HepG2 (cell line): ENCODE measurements at regions not wholly inside any gene's neighbourhood (a gene's known extent, or its start where the extent isn't known, plus 50 kb on each side); places are given as distances from the start of the nearest gene placed in this dataset.

ENCODE experiments used
- ATAC-seq: fragments of 200-7000 bp; cut with Tn5 transposase; 3 replicates; pipeline ENCODE4 v1.9.1; 2020; ENCODE audit warnings: mild to moderate bottlenecking, moderate library complexity
- BruUV-seq: library from RNA; stranded (reverse); fragments of 400-500 nt; replicated peaks from 2 replicates; lab custom pipeline; 2021; lab: Mats Ljungman, UMichigan
- CTCF ChIA-PET: fragments of 300-600 bp; formaldehyde crosslinking; extraction: SDS; loops from one replicate; lab custom pipeline; 2021; ENCODE audit warnings: low total read pairs, inconsistent platforms, low intra/inter-chr PET ratio; lab: Yijun Ruan, JAX
- POLR2A ChIA-PET: fragments of 350-600 bp; sonication (Branson Sonifier 250); formaldehyde crosslinking; loops from one replicate; lab custom pipeline; 2020; ENCODE audit warnings: antibody characterized with exemption, inconsistent platforms; lab: Yijun Ruan, JAX
- DNase-seq: peaks from one replicate; pipeline ENCODE4 v3.0.0-alpha.2; 2015; ENCODE audit warnings: low spot score
- FAIRE-seq: peaks from 3 replicates; lab custom pipeline; 2011; peaks lifted over from hg19 to GRCh38; lab: Jason Lieb, UNC
- H2AFZ ChIP-seq: one replicate; pipeline ENCODE4 v1.6.1; 2011; ENCODE audit warnings: low read length, inconsistent platforms
- H3K27ac ChIP-seq: fragments of 300-600 bp; 3 replicates; pipeline ENCODE4 v1.8.0; 2011; ENCODE audit warnings: mixed run types, mild to moderate bottlenecking, mixed read lengths, low read length, inconsistent platforms; ENCODE audit not compliant: insufficient read depth; ENCODE audit errors: extremely low read length
- H3K27me3 ChIP-seq, 2 experiments: fragments of 200-600 bp in 1 of 2; 2 replicates in 1 of 2; 3 replicates in 1 of 2; pipeline versions ENCODE4 v1.6.0 to v1.8.0; 2011; ENCODE audit warnings: low read length in 2 of 2, mild to moderate bottlenecking in 2 of 2, moderate library complexity in 2 of 2, inconsistent platforms in 1 of 2; ENCODE audit not compliant: insufficient read depth in 2 of 2, control insufficient read depth in 1 of 2
- H3K36me3 ChIP-seq, 2 experiments: fragments of 200-600 bp in 1 of 2; replicated peaks in 1 of 2; 2 replicates in 1 of 2; 3 replicates in 1 of 2; pipeline versions ENCODE4 v1.5.1 to v1.8.0; 2011; ENCODE audit warnings: low read length in 2 of 2, inconsistent platforms in 1 of 2; ENCODE audit not compliant: insufficient read depth in 2 of 2, control insufficient read depth in 1 of 2
- H3K4me1 ChIP-seq: 2 replicates; pipeline ENCODE4 v1.5.1; 2012; ENCODE audit warnings: low read length, inconsistent platforms; ENCODE audit not compliant: insufficient read depth
- H3K4me2 ChIP-seq: 2 replicates; pipeline ENCODE4 v1.6.0; 2011; ENCODE audit warnings: low read depth, low read length, inconsistent platforms
- H3K4me3 ChIP-seq, 3 experiments: fragments of 200-600 bp in 1 of 3; sonication (generic), shearing (Covaris generic) in 1 of 3; replicated peaks in 1 of 3; 2 replicates each; pipeline ENCODE4 v1.5.1; 2011 to 2016; ENCODE audit warnings: low read length in 3 of 3, inconsistent platforms in 2 of 3, low read depth in 2 of 3, mild to moderate bottlenecking in 2 of 3, control low read depth in 1 of 3, mixed read lengths in 1 of 3; ENCODE audit not compliant: insufficient read depth in 1 of 3
- H3K79me2 ChIP-seq: one replicate; pipeline ENCODE4 v1.6.1; 2011; ENCODE audit warnings: low read length, inconsistent platforms; ENCODE audit not compliant: insufficient read depth
- H3K9ac ChIP-seq: 2 replicates; pipeline ENCODE4 v1.6.0; 2011; ENCODE audit warnings: mild to moderate bottlenecking, low read depth, low read length, inconsistent platforms; ENCODE audit not compliant: insufficient read depth
- H3K9me3 ChIP-seq: 2 replicates; pipeline ENCODE4 v1.5.1; 2012; ENCODE audit warnings: mild to moderate bottlenecking, low read length
- H4K20me1 ChIP-seq: 2 replicates; pipeline ENCODE4 v1.6.0; 2011; ENCODE audit warnings: inconsistent platforms, mild to moderate bottlenecking, low read length, moderate library complexity; ENCODE audit not compliant: insufficient read depth
- HOXD1 ChIP-seq: sonication (generic); formaldehyde crosslinking; IDR thresholded peaks from 2 replicates; pipeline ENCODE4 v1.5.0; 2020; ENCODE audit warnings: missing genetic modification reagents
- KAT8 ChIP-seq: IDR thresholded peaks from 2 replicates; pipeline ENCODE4 v1.6.1; 2016; ENCODE audit warnings: missing genetic modification reagents, missing compliant biosample characterization
- KDM2A ChIP-seq: sonication (generic); formaldehyde crosslinking; IDR thresholded peaks from 2 replicates; pipeline ENCODE4 v1.4.0; 2020; ENCODE audit warnings: low read depth, missing genetic modification reagents, borderline replicate concordance
- PLRG1 ChIP-seq: fragments of 450-650 bp; conservative IDR thresholded peaks from 2 replicates; pipeline ENCODE4 v1.6.1; 2016
- SAFB2 ChIP-seq: sonication (generic); formaldehyde crosslinking; IDR thresholded peaks from 2 replicates; pipeline ENCODE4 v1.5.1; 2020; ENCODE audit warnings: missing genetic modification reagents, low read depth, mild to moderate bottlenecking, borderline replicate concordance
- SMAD9 ChIP-seq: sonication (generic); formaldehyde crosslinking; IDR thresholded peaks from 2 replicates; pipeline ENCODE4 v1.5.1; 2020; ENCODE audit warnings: mild to moderate bottlenecking, missing genetic modification reagents
- WGBS: methylation state at CpG from one replicate; pipeline ENCODE4 v1.1.6; 2017; ENCODE audit warnings: low lambda C conversion rate; 5-methylcytosine and 5-hydroxymethylcytosine counted together
- in situ Hi-C: cut with HindIII; loops from 2 replicates; pipeline ENCODE4 v1.10.0; 2017; ENCODE audit warnings: low pct_unique_long_range_greater_than_20kb; ENCODE audit not compliant: extremely low pct_ligation_motif_present
- intact Hi-C: fragments of 100-400 bp; cut with micrococcal nuclease; formaldehyde crosslinking; loops from one replicate; pipeline ENCODE4 v1.10.0; 2022; ENCODE audit not compliant: unreplicated experiment
- TF ChIP-seq, protein P1 (sequence below): sonication (generic); formaldehyde crosslinking; IDR thresholded peaks from 2 replicates; pipeline ENCODE4 v1.9.0; 2022; ENCODE audit warnings: low read depth, missing genetic modification reagents
- TF ChIP-seq, protein P2 (sequence below): sonication (generic); formaldehyde crosslinking; IDR thresholded peaks from 2 replicates; pipeline ENCODE4 v1.4.0; 2020; ENCODE audit warnings: mild to moderate bottlenecking, missing genetic modification reagents

DNA sequence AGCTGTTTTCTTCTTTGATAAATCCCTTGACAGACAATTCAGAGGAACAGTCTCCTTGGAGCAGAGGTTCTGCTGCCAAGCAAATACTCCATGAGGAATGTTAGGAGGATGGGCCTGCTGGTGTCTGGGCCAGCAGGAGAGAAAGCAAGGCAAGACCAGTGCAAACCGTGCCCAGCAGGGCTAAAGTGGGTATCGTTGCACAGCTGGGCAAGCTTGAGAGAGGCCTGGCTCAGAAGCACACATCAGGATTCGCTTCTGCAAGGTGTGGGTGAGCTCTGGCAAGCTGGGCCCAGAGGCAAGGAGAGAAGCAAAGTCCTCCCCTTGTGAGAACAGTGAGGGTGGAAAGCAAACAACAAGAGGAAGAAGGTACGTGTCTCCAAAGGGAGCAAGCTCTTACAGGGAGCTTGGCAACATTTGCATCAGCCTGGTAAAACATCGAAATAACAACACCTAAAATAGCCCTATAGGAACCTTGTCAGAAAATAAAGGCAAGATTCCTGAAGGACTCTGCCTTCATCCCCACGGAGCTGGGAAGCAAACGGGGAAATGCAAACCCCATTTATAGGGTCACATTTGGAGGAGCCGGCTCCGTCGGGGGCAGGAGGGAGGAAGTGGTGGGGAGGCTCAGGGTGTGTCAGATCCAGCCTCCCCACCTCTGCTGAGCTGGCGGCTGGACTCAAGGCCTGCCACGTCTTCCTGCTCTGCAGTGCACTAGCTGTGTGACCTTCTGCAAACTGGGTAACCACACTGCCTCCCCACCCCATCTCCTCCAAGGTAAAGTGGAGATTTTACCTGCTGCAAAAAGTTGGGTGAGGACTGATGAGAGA lies 62.3 kb upstream of the HIVEP3 start (continued):
- TF ChIP-seq, protein P1, sequence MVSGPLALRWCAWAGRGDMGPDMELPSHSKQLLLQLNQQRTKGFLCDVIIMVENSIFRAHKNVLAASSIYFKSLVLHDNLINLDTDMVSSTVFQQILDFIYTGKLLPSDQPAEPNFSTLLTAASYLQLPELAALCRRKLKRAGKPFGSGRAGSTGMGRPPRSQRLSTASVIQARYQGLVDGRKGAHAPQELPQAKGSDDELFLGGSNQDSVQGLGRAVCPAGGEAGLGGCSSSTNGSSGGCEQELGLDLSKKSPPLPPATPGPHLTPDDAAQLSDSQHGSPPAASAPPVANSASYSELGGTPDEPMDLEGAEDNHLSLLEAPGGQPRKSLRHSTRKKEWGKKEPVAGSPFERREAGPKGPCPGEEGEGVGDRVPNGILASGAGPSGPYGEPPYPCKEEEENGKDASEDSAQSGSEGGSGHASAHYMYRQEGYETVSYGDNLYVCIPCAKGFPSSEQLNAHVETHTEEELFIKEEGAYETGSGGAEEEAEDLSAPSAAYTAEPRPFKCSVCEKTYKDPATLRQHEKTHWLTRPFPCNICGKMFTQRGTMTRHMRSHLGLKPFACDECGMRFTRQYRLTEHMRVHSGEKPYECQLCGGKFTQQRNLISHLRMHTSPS (CRISPR knock-in tag): no peak
- TF ChIP-seq PLRG1 (no peak), KAT8 (CRISPR knock-in tag) (no peak), SAFB2 (CRISPR knock-in tag) (no peak), HOXD1 (CRISPR knock-in tag) (no peak)
- TF ChIP-seq, all 625 proteins: peak for 0

DNA sequence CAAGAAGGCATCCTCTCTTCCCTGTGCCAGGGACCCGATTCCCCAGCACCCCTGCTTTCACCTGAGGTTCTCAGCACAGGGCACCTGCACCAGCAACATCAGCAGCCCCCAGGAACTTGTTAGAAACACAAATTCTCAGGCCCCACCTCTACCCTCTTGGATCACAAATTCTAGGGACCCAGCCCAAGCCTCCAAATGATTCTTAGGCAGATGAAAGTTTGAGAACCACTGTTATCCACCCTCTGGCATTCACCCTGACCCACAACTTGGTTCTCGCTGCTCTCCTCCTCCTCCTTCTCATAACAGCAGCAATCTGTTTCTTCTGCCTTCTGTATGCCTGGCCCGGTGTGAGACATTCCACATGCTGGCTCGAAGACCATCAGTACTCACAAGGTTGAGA lies 60.3 kb upstream of the HIVEP3 start:
- no peak overlapping the region for H3K4me2 ChIP-seq
- no peak overlapping the region for H3K27ac ChIP-seq
- FAIRE-seq: no peak
- intact Hi-C loops (no loop called here), in situ Hi-C loops (loop anchor here (10.0 kb wide), 1 partner anchor 64 kb away; the partner anchor contains the start of gene HIVEP3)
- no peaks in the 10 kb centered on the region for H3K36me3 ChIP-seq
- no peaks in the 10 kb centered on the region for H3K4me1 ChIP-seq
- H3K4me3 ChIP-seq: no peak overlapping the region
- no peak overlapping the region for H2AFZ ChIP-seq
- H3K9me3 ChIP-seq: no peaks in the 10 kb centered on the region
- H3K9ac ChIP-seq: no peak overlapping the region
- ChIA-PET CTCF (no interaction called here), POLR2A (no interaction called here)
- BruUV-seq: no TSS peak
- DNase-seq: no peak
- no peaks in the 10 kb centered on the region for H4K20me1 ChIP-seq
- no peak for ATAC-seq
- peaks cover 2 to 7% of the 10 kb centered on the region in 2 experiments; a peak in 3 of 5 replicates for H3K27me3 ChIP-seq
- 3% methylated on average over 3 of the region's 4 CpGs for WGBS
- H3K79me2 ChIP-seq: no peaks in the 10 kb centered on the region
- TF ChIP-seq KDM2A (CRISPR knock-in tag) (no peak), SMAD9 (no peak)
- TF ChIP-seq, protein P2, sequence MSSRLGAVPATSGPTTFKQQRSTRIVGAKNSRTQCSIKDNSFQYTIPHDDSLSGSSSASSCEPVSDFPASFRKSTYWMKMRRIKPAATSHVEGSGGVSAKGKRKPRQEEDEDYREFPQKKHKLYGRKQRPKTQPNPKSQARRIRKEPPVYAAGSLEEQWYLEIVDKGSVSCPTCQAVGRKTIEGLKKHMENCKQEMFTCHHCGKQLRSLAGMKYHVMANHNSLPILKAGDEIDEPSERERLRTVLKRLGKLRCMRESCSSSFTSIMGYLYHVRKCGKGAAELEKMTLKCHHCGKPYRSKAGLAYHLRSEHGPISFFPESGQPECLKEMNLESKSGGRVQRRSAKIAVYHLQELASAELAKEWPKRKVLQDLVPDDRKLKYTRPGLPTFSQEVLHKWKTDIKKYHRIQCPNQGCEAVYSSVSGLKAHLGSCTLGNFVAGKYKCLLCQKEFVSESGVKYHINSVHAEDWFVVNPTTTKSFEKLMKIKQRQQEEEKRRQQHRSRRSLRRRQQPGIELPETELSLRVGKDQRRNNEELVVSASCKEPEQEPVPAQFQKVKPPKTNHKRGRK (CRISPR knock-in tag): no peak
